HG03520 (cell line): ENCODE measurements at regions not wholly inside any gene's neighbourhood (a gene's known extent, or its start where the extent isn't known, plus 50 kb on each side); places are given as distances from the start of the nearest gene placed in this dataset.
"Not testable (repeated sequence)": the region's sequence is repeated elsewhere in the genome, so short reads cannot be mapped to it uniquely, and the experiment has no call there.

Experiments used
- ATAC-seq: cut with Tn5 transposase; IDR thresholded peaks from one replicate; pipeline ENCODE4 v1.9.1; 2021; ENCODE audit warnings: mild to moderate bottlenecking, moderate library complexity; ENCODE audit not compliant: unreplicated experiment

- no peak for ATAC-seq
Measured at GRCh38 chr17:62206550-62206949, 141.5 kb upstream of the MED13 start.

GRCh38 chr17:62197156-62197555 lies 132.1 kb upstream of the MED13 start:
- not testable (repeated sequence) for ATAC-seq

DNA sequence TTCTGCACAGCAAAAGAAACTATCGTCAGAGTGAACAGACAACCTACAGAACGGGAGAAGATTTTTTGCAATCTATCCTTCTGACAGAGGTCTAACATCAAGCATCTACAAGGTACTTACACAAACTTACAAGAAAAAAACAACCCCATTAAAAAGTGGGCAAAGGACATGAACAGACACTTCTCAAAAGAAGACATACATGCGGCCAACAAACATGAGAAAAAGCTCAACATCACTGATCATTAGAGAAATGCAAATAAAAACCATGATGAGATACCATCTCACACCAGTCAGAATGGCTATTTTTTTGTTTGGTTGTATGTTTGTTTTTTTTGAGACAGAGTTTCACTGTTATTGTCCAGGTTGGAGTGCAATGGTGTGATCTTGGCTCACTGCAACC lies 131.5 kb upstream of the MED13 start:
- ATAC-seq, result not testable (repeated sequence)

GRCh38 chr17:62194401-62194800 lies 129.3 kb upstream of the MED13 start:
- ATAC-seq, result no peak

DNA sequence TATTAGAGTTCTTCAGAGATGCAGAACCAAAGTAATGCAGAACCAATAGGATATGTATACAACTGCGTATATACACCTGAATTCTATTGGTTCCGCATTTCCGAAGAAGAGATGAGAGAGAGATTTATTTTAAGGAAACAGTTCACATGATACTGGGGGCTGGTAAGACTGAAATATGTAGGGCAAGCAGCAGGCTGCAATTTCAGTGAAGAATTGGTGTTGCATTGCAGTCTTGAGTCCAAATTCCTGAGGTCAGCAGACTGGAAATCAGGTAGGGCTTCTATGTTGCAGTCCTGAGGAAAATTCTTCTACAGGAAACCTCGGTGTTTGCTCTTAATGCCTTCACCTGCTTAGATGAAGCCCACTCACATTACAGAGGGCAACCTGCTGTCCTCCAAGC lies 128.2 kb upstream of the MED13 start:
- no peak for ATAC-seq

DNA sequence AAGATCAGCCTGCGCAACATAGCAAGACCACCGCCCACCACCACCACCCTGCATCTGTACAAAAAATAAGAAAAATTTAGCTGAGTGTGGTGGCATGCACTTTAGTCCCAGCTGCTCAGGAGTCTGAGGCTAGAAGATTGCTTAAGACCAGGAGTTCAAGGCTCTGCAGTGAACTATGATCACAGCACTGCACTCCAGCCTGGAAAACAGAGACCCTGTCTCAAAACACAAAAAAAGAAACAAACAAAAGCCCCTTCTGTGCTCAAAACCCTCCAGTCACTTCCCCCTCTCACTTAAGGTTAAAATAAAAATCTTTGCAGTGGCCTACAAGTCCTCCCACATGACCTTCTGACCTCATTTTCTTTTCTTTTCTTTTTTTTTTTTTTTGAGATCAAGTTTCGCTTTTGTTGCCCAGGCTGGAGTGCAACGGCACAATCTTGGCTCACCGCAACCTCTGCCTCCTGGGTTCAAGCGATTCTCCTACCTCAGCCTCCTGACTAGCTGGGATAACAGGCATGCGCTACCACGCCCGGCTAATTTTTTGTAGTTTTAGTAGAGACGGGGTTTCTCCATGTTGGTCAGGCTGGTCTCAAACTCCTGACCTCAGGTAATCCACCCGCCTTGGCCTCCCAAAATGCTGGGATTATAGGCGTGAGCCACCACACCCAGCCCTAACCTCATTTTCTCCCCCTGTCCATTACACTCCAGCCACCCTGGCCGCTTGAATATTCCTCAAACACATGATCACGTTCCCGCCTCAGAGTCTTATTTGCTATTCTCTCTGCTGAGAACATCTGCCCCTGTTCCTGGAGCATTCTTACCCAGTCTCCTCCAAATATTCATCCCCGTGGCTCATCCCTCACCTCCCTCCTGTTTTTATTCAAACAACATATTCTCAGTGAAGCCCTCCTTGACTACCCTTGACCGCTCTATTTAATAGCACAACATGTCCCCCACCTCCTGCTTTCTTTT lies 126.6 kb upstream of the MED13 start:
- ATAC-seq, result no peak

- no peak for ATAC-seq
Measured at GRCh38 chr17:62189377-62189776, 124.3 kb upstream of the MED13 start.

DNA sequence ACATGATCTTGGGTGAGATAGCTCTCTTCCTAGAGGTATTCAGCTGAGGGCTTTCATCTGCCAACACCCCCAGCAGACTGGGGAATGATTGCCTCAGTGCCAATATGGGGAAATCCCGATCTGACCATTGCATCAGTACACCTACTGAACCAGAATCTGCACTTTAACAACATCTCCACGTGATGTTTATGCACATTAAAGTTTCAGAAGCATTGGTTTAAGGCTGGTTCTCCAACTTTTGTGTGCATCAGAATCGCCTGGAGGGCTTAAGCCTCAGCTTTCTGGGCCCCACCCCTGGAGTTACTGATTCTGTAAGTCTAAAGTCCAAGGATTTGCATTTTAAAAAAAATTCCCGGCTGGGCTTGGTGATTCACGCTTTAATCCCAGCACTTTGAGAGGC lies 123.6 kb upstream of the MED13 start:
- no peak for ATAC-seq

GRCh38 chr17:62187681-62188080 lies 122.6 kb upstream of the MED13 start:
- ATAC-seq, result no peak

GRCh38 chr17:62186841-62187240 lies 121.8 kb upstream of the MED13 start:
- no peak for ATAC-seq

DNA sequence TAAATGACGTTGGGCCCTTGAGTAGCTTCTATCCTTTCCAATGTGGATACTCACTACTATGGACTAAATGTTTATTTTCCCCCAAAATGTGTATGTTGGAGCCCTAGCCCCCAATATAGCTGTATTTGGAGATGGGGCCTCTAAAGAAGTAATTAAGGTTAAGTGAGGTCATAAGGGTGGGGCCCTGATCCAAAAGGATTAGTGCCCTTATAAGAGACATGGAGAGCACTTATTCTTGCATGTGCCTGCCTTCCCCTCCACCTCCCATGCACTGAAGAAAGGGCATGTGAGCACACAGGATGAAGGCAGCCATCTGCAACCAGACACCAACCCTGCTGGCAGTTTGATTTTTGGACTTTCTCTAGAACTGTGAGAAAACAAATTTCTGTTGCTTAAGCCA lies 115.7 kb upstream of the MED13 start:
- ATAC-seq, result no peak

- ATAC-seq, result no peak
Measured at GRCh38 chr17:62179525-62180161, 114.6 kb upstream of the MED13 start.

DNA sequence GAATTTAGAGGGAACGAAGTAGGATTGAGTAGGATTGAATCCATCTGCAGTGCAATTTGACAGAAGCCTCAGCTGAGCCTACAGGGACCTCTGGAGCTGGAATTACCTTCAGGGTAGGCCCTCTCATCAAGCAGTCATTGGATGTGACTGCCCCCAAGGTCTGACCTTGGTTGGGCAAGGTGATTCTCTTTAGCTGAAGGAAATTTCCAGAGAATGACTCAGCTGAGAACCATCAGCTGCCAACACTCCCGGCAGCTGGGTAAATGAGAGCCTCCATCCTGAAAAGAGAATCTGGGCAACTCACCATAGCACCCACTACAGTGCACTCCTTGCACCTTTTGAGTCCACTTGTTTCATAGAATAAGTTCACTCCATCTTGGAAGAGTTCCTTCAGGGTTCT lies 113.5 kb upstream of the MED13 start:
- ATAC-seq, result no peak

GRCh38 chr17:62172492-62173291 lies 107.6 kb upstream of the MED13 start:
- ATAC-seq, result no peak

- no peak for ATAC-seq
Measured at GRCh38 chr17:62167076-62167475, 102.0 kb upstream of the MED13 start.

- no peak for ATAC-seq
Measured at GRCh38 chr17:62164747-62165722, 100.0 kb upstream of the MED13 start.

DNA sequence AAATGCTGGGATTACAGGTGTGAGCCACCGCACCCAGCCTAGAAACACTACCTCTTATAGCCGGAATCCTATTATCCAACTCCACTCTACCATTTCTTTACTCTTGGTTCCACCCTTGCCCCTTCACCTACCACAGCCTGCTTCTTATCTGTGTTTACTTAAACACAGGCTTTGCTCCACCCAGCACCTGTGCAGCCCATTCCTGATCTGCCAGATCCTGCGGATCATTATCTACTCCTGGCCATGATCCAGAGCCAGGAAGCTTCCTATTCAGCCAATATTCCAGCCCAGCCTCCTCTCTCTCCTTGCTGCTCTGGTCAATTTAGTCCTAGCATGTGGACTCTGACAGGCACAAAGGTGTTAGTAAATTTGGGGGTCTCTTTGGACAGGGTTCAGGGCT lies 98.8 kb upstream of the MED13 start:
- ATAC-seq, result no peak

- no peak for ATAC-seq
Measured at GRCh38 chr17:62162898-62163297, 97.8 kb upstream of the MED13 start.

DNA sequence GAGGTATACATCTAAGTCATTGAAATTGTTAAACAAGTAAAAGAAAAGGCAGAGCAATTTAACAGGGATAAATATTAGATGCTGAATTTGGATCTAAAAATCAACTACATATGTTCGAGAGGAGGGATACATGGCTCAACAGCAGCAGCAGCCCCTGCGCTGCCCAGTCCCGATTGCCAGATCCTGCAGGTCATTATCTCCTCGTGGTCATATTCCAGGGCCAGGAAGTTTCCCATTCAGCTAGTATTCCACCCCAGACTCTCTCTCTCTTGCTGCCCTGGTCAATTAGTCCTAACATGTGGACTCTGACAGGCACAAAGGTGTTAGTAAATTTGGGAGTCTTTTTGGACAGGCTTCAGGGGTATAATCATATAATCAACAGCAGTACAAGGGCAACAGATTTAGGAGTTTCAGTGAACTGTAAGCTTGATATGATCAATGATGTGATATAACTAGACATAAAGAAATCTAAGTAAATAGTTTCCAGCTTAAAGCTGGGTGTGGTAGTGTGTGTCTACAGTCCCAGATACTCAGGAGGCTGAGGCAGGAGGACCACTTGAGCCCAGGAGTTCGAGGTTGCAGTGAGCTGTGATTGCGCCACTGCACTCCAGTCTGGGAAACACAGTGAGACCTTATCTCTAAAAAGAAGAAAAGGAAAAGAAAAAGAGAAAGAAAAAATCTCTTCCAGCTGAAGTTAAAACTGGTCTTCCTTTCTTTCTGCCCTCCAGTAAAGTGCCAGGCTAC lies 96.5 kb upstream of the MED13 start:
- no peak for ATAC-seq

DNA sequence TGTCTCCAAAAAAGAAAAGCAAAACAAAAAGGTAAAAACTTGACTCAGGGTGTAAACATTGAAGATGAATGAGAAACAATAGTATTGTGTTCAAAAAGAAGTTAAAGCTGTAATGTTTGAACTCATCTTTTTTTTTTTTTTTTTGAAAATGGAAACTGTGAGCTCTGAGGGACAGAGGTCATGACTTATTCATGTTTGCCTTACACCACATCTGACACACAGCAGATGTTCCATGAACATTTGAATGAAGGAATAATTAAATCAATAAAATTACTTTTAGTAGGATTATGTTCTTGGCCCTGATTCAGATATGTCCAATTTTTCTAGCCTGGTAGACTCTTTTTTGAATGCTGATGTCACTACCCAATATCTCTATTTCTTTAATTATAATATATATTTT lies 95.7 kb upstream of the MED13 start:
- no peak for ATAC-seq
